HEK293T (cell line): ENCODE measurements at regions not wholly inside any gene's neighbourhood (a gene's known extent, or its start where the extent isn't known, plus 50 kb on each side); places are given as distances from the start of the nearest gene placed in this dataset.
"Not testable (repeated sequence)": the region's sequence is repeated elsewhere in the genome, so short reads cannot be mapped to it uniquely, and the experiment has no call there.

Experiments
- CTCF ChIA-PET: fragments of 350-600 bp; formaldehyde crosslinking; extraction: SDS; loops from one replicate; lab custom pipeline; 2021; ENCODE audit warnings: antibody characterized with exemption, inconsistent platforms; lab: Yijun Ruan, JAX
- POLR2A ChIA-PET: fragments of 350-600 bp; formaldehyde crosslinking; extraction: SDS; loops from one replicate; lab custom pipeline; 2020; ENCODE audit warnings: antibody characterized with exemption, inconsistent platforms; lab: Yijun Ruan, JAX
- DNase-seq: peaks from one replicate; pipeline ENCODE4 v3.0.0; 2012; ENCODE audit warnings: mixed read lengths; ENCODE audit errors: extremely low spot score
- ARNT ChIP-seq: fragments of 450-650 bp; IDR thresholded peaks from 2 replicates; pipeline ENCODE4 v1.6.1; 2017; ENCODE audit warnings: mild to moderate bottlenecking
- BHLHE40 ChIP-seq: fragments of 450-650 bp; IDR thresholded peaks from 2 replicates; pipeline ENCODE4 v1.6.1; 2016; ENCODE audit warnings: mild to moderate bottlenecking, moderate library complexity, borderline replicate concordance
- CTBP1 ChIP-seq: fragments of 450-650 bp; IDR thresholded peaks from 2 replicates; pipeline ENCODE4 v1.6.1; 2016; ENCODE audit warnings: borderline replicate concordance
- ELF4 ChIP-seq: fragments of 450-650 bp; IDR thresholded peaks from 2 replicates; pipeline ENCODE4 v1.6.1; 2017; ENCODE audit warnings: antibody characterized with exemption
- FOXA1 ChIP-seq: fragments of 450-650 bp; IDR thresholded peaks from 2 replicates; pipeline ENCODE4 v1.6.1; 2016; ENCODE audit warnings: mild to moderate bottlenecking
- FOXK2 ChIP-seq: fragments of 450-650 bp; IDR thresholded peaks from 2 replicates; pipeline ENCODE4 v1.6.1; 2016; ENCODE audit warnings: mild to moderate bottlenecking
- FOXM1 ChIP-seq: fragments of 450-650 bp; IDR thresholded peaks from 2 replicates; pipeline ENCODE4 v1.6.1; 2017; ENCODE audit warnings: mild to moderate bottlenecking, borderline replicate concordance
- HDGF ChIP-seq: fragments of 450-650 bp; IDR thresholded peaks from 2 replicates; pipeline ENCODE4 v1.6.1; 2017; ENCODE audit warnings: antibody characterized with exemption, borderline replicate concordance
- L3MBTL2 ChIP-seq: fragments of 450-650 bp; conservative IDR thresholded peaks from 2 replicates; pipeline ENCODE4 v1.6.1; 2016; ENCODE audit warnings: mild to moderate bottlenecking
- LEF1 ChIP-seq: fragments of 450-650 bp; IDR thresholded peaks from 2 replicates; pipeline ENCODE4 v1.6.1; 2017; ENCODE audit warnings: mild to moderate bottlenecking, borderline replicate concordance
- NFRKB ChIP-seq: fragments of 450-650 bp; IDR thresholded peaks from 2 replicates; pipeline ENCODE4 v1.6.1; 2016; ENCODE audit warnings: mild to moderate bottlenecking, moderate library complexity
- SP1 ChIP-seq: fragments of 450-650 bp; IDR thresholded peaks from 2 replicates; pipeline ENCODE4 v1.6.1; 2017
- SUZ12 ChIP-seq: fragments of 450-650 bp; IDR thresholded peaks from 2 replicates; pipeline ENCODE4 v1.6.1; 2016; ENCODE audit warnings: mild to moderate bottlenecking
- TARDBP ChIP-seq: fragments of 450-650 bp; IDR thresholded peaks from 2 replicates; pipeline ENCODE4 v1.6.1; 2016
- ZNF384 ChIP-seq: fragments of 450-650 bp; IDR thresholded peaks from 2 replicates; pipeline ENCODE4 v1.6.1; 2016
- TF ChIP-seq, protein P1 (sequence below): fragments of 450-650 bp; IDR thresholded peaks from 2 replicates; pipeline ENCODE4 v1.6.1; 2016

DNA sequence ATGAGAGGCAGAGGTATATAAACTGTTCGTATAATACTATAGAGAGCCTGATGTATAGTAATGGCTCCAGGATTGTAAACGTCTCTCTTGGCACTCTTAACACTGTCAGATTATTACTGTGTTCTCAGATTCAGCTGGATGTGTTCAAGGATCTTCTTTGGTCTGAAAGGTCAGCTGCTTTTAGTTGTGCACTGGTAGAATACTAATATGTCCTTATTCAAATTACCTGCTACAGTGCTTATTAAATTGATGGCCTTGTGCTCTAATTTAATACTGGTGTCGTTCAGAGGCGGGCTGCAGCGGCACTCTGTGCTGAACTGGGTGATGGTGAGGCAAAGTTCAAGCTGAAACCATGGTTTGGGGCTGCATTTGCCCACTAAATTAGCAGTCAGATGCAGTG, 216.7 kb upstream of the ARRDC3 start:
- POLR2A ChIA-PET: no interaction called here
- DNase-seq: no peak
- CTCF ChIA-PET: no interaction called here
- TF ChIP-seq SUZ12: no peak
- TF ChIP-seq FOXK2: no peak
- TF ChIP-seq, protein P1, sequence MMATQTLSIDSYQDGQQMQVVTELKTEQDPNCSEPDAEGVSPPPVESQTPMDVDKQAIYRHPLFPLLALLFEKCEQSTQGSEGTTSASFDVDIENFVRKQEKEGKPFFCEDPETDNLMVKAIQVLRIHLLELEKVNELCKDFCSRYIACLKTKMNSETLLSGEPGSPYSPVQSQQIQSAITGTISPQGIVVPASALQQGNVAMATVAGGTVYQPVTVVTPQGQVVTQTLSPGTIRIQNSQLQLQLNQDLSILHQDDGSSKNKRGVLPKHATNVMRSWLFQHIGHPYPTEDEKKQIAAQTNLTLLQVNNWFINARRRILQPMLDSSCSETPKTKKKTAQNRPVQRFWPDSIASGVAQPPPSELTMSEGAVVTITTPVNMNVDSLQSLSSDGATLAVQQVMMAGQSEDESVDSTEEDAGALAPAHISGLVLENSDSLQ: no peak
- no peak for TF ChIP-seq ARNT
- TF ChIP-seq LEF1: no peak
- no peak for TF ChIP-seq HDGF
- no peak for TF ChIP-seq ZNF384
- no peak for TF ChIP-seq L3MBTL2
- TF ChIP-seq SP1: no peak
- TF ChIP-seq BHLHE40: no peak
- no peak for TF ChIP-seq NFRKB
- no peak for TF ChIP-seq TARDBP
- no peak for TF ChIP-seq FOXA1
- TF ChIP-seq FOXM1: no peak
- no peak for TF ChIP-seq CTBP1
- TF ChIP-seq ELF4: no peak

DNA sequence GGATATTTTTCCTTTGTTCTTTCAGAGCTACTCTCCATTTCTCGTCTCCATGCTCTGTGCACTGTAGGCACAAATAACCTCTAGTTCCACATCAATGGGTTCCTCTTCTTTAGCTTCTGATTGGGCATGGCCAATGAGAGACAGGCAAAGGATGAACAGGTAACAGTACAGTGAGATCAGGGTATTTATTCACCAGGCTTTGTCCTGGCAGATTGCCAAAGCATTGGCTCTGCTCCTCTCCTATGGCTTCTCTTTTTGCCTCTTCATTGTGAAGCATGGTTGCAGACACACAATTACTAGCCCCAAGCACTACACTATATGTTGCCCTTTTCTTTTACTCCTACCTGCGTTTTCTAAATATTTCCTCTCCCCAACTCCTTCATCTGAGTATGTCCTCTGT, 215.1 kb upstream of the ARRDC3 start:
- TF ChIP-seq, protein P1: no peak
- no peak for DNase-seq
- ChIA-PET CTCF (no interaction called here), POLR2A (no interaction called here)

DNA sequence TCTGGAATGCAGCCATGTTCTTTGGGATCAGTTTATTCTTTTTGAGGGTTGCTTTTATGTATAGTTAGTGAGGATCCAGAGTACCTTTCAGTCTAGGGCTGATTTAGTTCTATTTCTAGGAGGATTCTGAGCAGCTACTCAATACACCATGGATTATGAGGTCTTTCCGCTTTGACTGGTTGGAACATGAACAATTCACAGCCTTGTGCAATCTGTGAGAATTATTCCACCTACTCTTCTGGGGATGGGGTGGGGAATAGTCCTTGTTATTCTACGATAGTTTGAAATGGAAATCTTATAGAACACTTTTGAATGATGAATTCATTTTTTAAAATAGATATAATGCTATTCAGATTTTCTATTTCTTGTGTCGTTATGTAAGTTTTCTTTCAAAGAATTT, 212.3 kb upstream of the ARRDC3 start:
- POLR2A ChIA-PET: no interaction called here
- no peak for DNase-seq
- CTCF ChIA-PET: no interaction called here
- TF ChIP-seq HDGF (no peak), BHLHE40 (no peak), TARDBP (no peak), ELF4 (no peak), NFRKB (no peak), SP1 (no peak), FOXM1 (no peak), LEF1 (no peak), ZNF384 (no peak), L3MBTL2 (no peak), FOXK2 (no peak), SUZ12 (no peak), ARNT (no peak), FOXA1 (no peak), CTBP1 (no peak)
- TF ChIP-seq, protein P1: no peak

DNA sequence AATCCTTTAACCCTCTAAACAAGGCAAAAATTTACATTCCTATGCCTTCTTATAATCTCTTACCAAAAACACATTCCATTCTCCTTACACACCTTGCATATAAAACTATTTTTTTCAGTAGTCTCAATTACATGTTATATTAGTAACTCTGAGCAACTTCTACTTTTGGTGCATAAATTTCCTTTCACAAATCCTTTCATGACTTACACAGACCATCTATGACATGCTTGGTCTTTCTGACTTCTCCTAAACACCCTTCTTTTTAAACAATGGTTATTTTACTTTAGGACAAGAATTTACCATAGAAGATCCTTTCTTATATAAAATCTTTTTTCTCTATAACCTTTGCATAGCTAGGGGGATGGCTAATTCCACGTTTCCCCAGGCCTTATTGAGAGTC, 208.0 kb upstream of the ARRDC3 start:
- no peak for DNase-seq
- TF ChIP-seq ELF4 (no peak), BHLHE40 (no peak), SUZ12 (no peak), HDGF (no peak), FOXA1 (no peak), TARDBP (no peak), ZNF384 (no peak), SP1 (no peak)
- POLR2A ChIA-PET: no interaction called here
- CTCF ChIA-PET: no interaction called here

DNA sequence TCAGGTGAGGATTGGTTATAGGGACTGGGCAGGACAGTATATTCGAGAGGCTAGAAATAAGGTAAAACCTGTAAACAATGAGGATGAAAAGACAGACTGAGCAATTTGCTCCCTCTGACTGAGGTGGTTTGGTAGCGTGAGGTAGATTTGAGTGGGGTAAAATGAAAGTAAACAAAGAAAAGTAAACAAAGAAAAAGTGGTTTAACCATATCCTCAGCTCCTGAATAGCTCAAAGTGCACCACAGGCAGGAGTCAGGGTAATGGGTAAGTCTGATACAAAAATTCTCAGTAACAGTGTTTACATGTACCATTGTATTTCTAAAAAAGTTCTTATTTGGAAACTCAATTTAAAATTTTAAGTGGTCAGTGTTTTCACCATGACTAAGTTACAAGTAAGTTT, 203.1 kb upstream of the ARRDC3 start:
- ChIA-PET POLR2A (no interaction called here), CTCF (no interaction called here)
- TF ChIP-seq FOXA1: no peak
- no peak for TF ChIP-seq TARDBP
- DNase-seq: no peak

DNA sequence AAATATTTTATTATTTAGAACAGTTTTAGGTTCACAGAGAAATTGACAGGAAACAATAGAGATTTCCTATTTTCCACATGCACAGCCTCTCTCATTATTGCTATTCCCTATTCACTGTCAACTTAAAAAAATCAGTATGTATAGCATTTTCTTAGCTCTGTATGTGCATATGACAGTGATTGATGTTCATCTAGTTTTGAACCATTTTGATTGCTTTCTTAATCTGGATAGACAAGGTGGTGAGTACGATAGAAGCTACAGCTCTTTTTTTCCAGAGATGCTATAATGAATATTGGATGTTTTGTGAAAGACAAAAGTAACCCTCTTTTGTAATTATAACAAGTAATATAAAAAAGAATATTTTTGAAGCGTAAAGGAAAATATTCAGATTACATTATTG, 201.2 kb upstream of the ARRDC3 start:
- CTCF ChIA-PET: no interaction called here
- DNase-seq: no peak
- TF ChIP-seq L3MBTL2: no peak
- TF ChIP-seq SP1: no peak
- TF ChIP-seq, protein P1: no peak
- no peak for TF ChIP-seq CTBP1
- no peak for TF ChIP-seq ARNT
- no peak for TF ChIP-seq FOXK2
- no peak for TF ChIP-seq BHLHE40
- TF ChIP-seq FOXA1: no peak
- TF ChIP-seq NFRKB: no peak
- no peak for TF ChIP-seq SUZ12
- TF ChIP-seq HDGF: no peak
- no peak for TF ChIP-seq FOXM1
- POLR2A ChIA-PET: no interaction called here

DNA sequence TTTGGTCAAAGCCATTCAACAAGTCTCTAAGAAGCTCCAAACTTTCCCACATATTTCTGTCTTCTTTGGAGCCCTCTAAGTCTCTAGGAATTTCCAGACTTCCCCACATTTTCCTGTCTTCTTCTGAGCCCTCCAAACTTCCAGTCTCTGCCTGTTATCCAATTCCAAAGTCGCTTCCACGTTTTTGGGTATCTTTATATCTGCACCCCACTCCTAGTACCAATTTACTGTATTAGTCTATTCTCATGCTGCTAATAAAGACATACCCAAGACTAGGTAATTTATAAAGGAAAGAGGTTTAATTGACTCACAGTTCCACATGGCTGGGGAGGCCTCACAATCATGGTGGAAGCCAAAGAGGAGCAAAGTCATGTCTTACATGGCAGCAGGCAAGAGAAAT, 182.9 kb upstream of the ARRDC3 start:
- CTCF ChIA-PET, POLR2A ChIA-PET, DNase-seq: not testable (repeated sequence)
